ENCODE measurements at regions not wholly inside any gene's neighbourhood (a gene's known extent, or its start where the extent isn't known, plus 50 kb on each side); places are given as distances from the start of the nearest gene placed in this dataset.
"Not testable (repeated sequence)": the region's sequence is repeated elsewhere in the genome, so short reads cannot be mapped to it uniquely, and the experiment has no call there.

- WGBS (ENCODE audit: missing lambda C conversion rate): 58% methylated on average over 8 of the region's 8 CpGs
- H3K9me3 ChIP-seq; H3K27ac ChIP-seq; POLR2A ChIA-PET; H3K4me3 ChIP-seq; H3K4me2 ChIP-seq; FAIRE-seq; H3K4me1 ChIP-seq; DNase-seq (ENCODE audit: low read depth in 1 of 2, low spot score in 1 of 2); CTCF ChIA-PET; TF ChIP-seq FOSL2 (IDR thresholded peaks at IDR 0.05): not testable (repeated sequence)
- TF ChIP-seq FOSL2 (CRISPR knock-in tag; IDR thresholded peaks at IDR 0.05): peak; percentile 7; the same call in 1 of the 2 replicates
- peak; percentile 32 to 45; a peak in 4 of 6 replicates for ATAC-seq
Observed at GRCh38 chr17:20698463-20699206, 119.1 kb downstream of the CDRT15L2 start.

GRCh38 chr17:20700528-20700927 is 121.0 kb downstream of the CDRT15L2 start:
- POLR2A ChIA-PET; CTCF ChIA-PET; H3K4me3 ChIP-seq; H3K27ac ChIP-seq; H3K9me3 ChIP-seq; FAIRE-seq; ATAC-seq; DNase-seq (ENCODE audit: low read depth in 1 of 2, low spot score in 1 of 2); H3K4me1 ChIP-seq; H3K4me2 ChIP-seq: not testable (repeated sequence)
- 66% methylated on average over 5 of the region's 5 CpGs for WGBS (ENCODE audit: missing lambda C conversion rate)

- H3K27ac ChIP-seq; POLR2A ChIA-PET; H3K4me1 ChIP-seq; H3K9me3 ChIP-seq; FAIRE-seq; DNase-seq (ENCODE audit: low read depth in 1 of 2, low spot score in 1 of 2); H3K4me2 ChIP-seq; H3K4me3 ChIP-seq: not testable (repeated sequence)
- WGBS (ENCODE audit: missing lambda C conversion rate): 60% methylated on average over 5 of the region's 5 CpGs
- CTCF ChIA-PET: interaction anchor here (0.8 kb wide), 1 partner anchor 21 kb away, joined by 4 read pairs; no protein-coding TSS in a partner anchor
- peak in 1 of 2 experiments; percentile 39; a peak in 3 of 6 replicates for ATAC-seq
Observed at GRCh38 chr17:20701366-20701765, 121.8 kb downstream of the CDRT15L2 start.

GRCh38 chr17:20702692-20703091 is 123.2 kb downstream of the CDRT15L2 start:
- H3K4me2 ChIP-seq: no peak overlapping the region
- DNase-seq (ENCODE audit: low read depth in 1 of 2, low spot score in 1 of 2) (no peak), ATAC-seq (no peak), FAIRE-seq (no peak)
- ChIA-PET POLR2A (no interaction called here), CTCF (no interaction called here)
- TF ChIP-seq RARB (CRISPR knock-in tag; IDR thresholded peaks at IDR 0.05) (no peak), ZC3H11A (IDR thresholded peaks at IDR 0.05) (no peak), TFCP2L1 (CRISPR knock-in tag; IDR thresholded peaks at IDR 0.05) (no peak), KDM5A (IDR thresholded peaks at IDR 0.05) (no peak), PBX3 (IDR thresholded peaks at IDR 0.05) (no peak), ZSCAN20 (CRISPR knock-in tag; IDR thresholded peaks at IDR 0.05) (no peak), EHMT2 (IDR thresholded peaks at IDR 0.05; ENCODE audit: low read depth) (no peak), CBX2 (IDR thresholded peaks at IDR 0.05; ENCODE audit: borderline replicate concordance, low read depth) (no peak), FOSB (CRISPR knock-in tag; IDR thresholded peaks at IDR 0.05) (no peak), RAD21 (conservative IDR thresholded peaks at IDR 0.05 in 1 of 2, IDR thresholded peaks at IDR 0.05 in 1 of 2) (no peak), HDAC2 (IDR thresholded peaks at IDR 0.05) (no peak), NR3C1 (IDR thresholded peaks at IDR 0.05) (no peak), CHD4 (IDR thresholded peaks at IDR 0.05; ENCODE audit: borderline replicate concordance) (no peak), HEYL (CRISPR knock-in tag; IDR thresholded peaks at IDR 0.05) (no peak), EHF (CRISPR knock-in tag; IDR thresholded peaks at IDR 0.05) (no peak)
- 68% methylated on average over 4 of the region's 4 CpGs for WGBS (ENCODE audit: missing lambda C conversion rate)
- no peak overlapping the region for H3K4me3 ChIP-seq
- H3K4me1 ChIP-seq: no peaks in the 10 kb centered on the region
- no peak overlapping the region for H3K27ac ChIP-seq
- H3K9me3 ChIP-seq: no peaks in the 10 kb centered on the region

GRCh38 chr17:20703781-20704180 is 124.3 kb downstream of the CDRT15L2 start:
- Histone ChIP-seq H3K4me2 (no peak overlapping the region), H3K4me1 (no peaks in the 10 kb centered on the region), H3K9me3 (no peaks in the 10 kb centered on the region), H3K4me3 (no peak overlapping the region), H3K27ac (no peak overlapping the region)
- FAIRE-seq: no peak
- ATAC-seq: no peak
- no peak for DNase-seq (ENCODE audit: low read depth in 1 of 2, low spot score in 1 of 2)
- POLR2A ChIA-PET: no interaction called here
- CTCF ChIA-PET: no interaction called here
- TF ChIP-seq FOSL2 (IDR thresholded peaks at IDR 0.05) (no peak), FOSL2 (CRISPR knock-in tag; IDR thresholded peaks at IDR 0.05) (no peak), CEBPB (IDR thresholded peaks at IDR 0.05) (no peak), RCOR1 (IDR thresholded peaks at IDR 0.05; ENCODE audit: low read depth, low read length) (no peak), POLR2AphosphoS2 (conservative IDR thresholded peaks at IDR 0.05; ENCODE audit: low read length) (no peak), CBX2 (IDR thresholded peaks at IDR 0.05; ENCODE audit: borderline replicate concordance, low read depth) (no peak), JUN (IDR thresholded peaks at IDR 0.05) (no peak), RAD21 (conservative IDR thresholded peaks at IDR 0.05 in 1 of 2, IDR thresholded peaks at IDR 0.05 in 1 of 2) (no peak), FOSB (CRISPR knock-in tag; IDR thresholded peaks at IDR 0.05) (no peak), MAZ (IDR thresholded peaks at IDR 0.05; ENCODE audit: borderline replicate concordance, low read depth, low read length) (no peak), EHMT2 (IDR thresholded peaks at IDR 0.05; ENCODE audit: low read depth) (no peak), CBX8 (IDR thresholded peaks at IDR 0.05) (no peak), ATOH8 (CRISPR knock-in tag; IDR thresholded peaks at IDR 0.05; ENCODE audit: low read depth) (no peak)
- WGBS (ENCODE audit: missing lambda C conversion rate): 96% methylated on average over 1 of the region's 1 CpG

GRCh38 chr17:20705186-20705585 is 125.7 kb downstream of the CDRT15L2 start:
- WGBS (ENCODE audit: missing lambda C conversion rate): 66% methylated on average over 1 of the region's 1 CpG

More at GRCh38 chr17:20705186-20705585, 125.7 kb downstream of the CDRT15L2 start:
- H3K4me1 ChIP-seq; H3K4me3 ChIP-seq; CTCF ChIA-PET; FAIRE-seq; DNase-seq (ENCODE audit: low read depth in 1 of 2, low spot score in 1 of 2); POLR2A ChIA-PET; H3K4me2 ChIP-seq; H3K27ac ChIP-seq; H3K9me3 ChIP-seq; ATAC-seq: not testable (repeated sequence)

All from A549 (cell line).